GM19043 (cell line): ENCODE measurements at regions not wholly inside any gene's neighbourhood (a gene's known extent, or its start where the extent isn't known, plus 50 kb on each side); places are given as distances from the start of the nearest gene placed in this dataset.

ENCODE experiments used
- ATAC-seq: cut with Tn5 transposase; IDR thresholded peaks from one replicate; pipeline ENCODE4 v1.9.1; 2021; ENCODE audit warnings: low read depth; ENCODE audit not compliant: unreplicated experiment

DNA sequence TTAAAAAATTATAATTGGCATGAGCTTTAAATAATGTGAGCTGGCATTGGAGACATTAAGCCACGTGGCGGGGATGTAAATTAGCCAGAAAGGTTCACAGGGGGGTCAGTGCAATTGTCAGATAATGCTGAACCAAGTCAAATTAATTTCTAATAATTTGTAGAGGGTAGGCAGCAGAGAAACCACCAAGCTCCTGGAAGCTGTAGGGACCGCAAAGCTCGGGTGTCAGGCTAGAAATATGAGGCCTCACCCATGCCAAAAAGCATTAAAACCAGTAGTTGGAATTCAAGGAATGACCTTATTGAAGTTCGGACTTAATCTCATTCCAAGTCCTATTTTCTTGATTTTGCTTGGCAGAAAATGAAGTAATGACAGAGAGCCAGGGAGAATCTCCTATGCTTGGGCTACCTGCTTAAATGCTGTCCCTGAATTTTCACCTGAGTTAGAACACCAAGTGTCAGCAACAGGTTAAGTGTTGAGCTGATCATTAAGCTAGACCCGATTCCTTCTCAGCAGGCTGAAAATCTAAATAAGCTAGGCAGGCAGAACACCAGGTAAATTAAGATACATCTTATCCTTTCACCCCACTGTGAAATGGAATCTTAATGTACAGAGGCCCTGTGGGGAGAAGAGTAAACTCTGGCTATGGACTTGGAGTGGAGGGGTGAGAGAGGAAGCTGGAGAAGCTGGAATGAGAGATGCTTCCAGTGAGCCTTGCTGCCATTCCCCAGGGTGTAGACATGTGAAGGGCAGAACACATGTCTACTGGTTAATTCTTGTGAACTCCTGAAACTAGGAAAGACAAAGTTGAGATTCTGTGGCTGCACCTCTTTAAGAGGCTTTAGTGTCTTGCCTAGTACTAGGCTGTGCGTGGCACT, 520.0 kb downstream of the SLC4A3 start:
- ATAC-seq = no peak

GRCh38 chr2:220148471-220149248, 521.2 kb downstream of the SLC4A3 start:
- no peak for ATAC-seq

DNA sequence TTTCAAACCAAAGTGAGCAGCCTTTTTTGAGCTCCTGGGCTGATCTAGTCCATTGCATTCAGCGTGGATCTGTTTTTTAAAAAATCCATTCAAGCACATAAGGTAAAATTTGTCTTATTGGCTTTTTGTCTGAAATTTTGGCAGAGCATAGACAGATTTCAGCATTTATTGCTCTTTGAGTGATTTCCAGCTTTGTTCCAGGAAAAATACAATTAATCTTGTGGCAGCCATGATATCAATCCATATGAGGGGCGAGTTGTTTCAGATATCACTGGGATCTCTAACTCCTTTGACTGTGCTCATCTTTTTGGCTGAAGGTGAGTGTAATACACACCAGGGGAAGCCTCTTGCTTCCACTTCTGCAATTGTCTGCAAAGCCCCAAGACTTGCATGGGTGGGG, 523.9 kb downstream of the SLC4A3 start:
- no peak for ATAC-seq

DNA sequence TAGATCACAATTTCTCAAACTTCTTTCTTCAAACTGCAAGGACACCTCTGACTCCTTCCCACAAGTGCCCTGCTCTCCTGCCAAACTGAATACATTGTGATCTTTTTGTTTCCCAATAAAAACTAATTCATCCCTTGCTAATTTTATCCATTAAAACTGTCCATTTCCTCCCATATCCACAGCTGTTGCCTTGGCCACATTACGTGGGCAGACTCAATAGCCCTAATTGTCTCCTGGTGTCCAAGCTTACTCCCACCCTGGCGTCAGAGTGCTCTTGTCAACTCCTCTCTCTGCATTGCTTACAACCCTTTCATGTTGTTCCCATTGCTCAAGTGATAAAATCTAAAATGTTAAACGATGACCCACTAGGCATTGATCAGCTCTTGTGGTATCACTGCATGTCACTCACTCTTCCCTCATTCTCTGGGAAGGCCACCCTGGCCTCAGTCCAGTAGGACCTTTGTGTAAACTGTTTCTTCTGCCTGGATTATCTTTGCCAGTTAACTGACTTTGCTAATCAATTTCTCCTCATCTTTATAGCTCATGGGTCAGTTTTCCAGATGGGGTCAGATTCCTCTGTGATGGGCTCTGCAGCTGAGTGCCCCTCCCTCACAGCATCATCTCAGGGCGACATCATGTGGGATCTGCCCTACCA, 525.0 kb downstream of the SLC4A3 start:
- no peak for ATAC-seq

- ATAC-seq = no peak
Observed at GRCh38 chr2:220153118-220153517, 525.7 kb downstream of the SLC4A3 start.

DNA sequence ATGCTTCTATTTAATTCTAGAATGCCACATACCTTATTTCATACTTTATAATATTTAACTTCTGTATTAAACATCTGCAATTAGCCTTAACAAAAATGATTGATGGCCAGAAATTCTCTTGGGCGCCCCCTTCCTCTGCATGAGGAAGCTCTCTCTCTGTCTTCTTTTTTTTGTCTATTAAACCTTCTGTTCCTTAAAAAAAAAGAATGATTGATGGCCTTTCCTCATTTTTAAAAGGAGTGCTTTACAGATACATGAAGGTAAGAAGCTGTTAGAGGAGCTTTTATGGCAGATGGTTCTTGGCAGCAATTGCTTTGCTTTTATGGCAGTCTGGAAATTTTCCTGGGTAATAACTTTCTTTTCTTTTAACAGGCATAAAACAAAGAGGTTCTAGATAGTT, 526.9 kb downstream of the SLC4A3 start:
- no peak for ATAC-seq

DNA sequence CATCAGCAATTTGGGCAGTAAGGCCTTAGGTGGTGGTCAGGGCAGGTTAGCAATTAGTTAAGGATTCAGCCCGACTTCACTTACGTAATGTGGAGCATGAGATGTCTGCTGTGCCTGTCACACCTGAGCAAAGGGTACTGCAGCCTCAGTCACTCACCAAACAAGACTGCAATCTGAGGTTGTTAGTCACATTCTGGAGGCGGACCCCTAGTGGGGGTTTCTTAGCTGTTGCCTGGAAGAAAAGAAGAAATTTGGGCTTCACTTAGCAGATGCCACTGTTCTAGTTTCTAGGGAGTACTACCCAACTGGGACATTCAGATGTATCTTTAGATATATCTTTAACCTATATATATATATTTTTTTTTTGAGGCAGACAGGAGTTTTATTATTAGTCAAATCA, 529.9 kb downstream of the SLC4A3 start:
- ATAC-seq = no peak

DNA sequence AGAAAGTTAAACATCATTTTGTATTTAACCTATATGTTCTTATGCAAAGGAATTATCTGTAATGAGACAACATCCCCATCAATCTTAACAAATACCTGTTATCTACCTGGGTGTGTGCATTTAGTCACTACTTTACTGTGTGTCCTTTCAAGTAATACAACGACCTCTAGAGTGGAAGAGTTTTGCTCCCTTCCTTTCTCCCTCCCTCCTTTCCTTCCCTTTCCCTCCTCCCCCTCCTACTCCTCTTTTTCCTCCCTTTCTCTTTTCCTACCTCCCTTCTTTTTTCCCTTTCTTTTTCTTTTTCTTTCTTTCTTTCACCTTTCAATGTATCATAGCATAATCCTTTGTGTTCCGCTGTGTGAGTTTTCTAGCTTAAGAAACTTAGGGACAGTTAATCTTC, 532.3 kb downstream of the SLC4A3 start:
- ATAC-seq = no peak

- ATAC-seq = no peak
Observed at GRCh38 chr2:220162320-220162719, 534.9 kb downstream of the SLC4A3 start.

DNA sequence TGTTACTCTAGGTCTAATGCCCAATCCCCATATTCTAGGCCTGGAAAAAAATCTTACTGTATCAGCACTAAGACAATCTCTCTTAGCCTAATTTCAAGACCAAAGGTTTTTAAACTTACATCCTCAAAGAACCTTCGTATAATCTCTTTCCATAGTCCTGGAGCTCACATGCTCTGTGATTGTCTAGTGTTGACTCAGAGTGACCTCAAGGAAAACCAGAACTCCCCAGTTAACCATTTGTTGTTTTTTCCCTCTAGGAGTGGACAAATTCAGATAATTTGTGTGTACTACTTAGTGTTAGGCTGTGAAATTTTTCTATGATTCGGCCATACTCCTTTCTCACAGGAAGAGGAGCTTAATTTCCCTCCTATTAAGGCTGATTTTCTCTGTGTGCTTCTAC, 536.1 kb downstream of the SLC4A3 start:
- no peak for ATAC-seq

DNA sequence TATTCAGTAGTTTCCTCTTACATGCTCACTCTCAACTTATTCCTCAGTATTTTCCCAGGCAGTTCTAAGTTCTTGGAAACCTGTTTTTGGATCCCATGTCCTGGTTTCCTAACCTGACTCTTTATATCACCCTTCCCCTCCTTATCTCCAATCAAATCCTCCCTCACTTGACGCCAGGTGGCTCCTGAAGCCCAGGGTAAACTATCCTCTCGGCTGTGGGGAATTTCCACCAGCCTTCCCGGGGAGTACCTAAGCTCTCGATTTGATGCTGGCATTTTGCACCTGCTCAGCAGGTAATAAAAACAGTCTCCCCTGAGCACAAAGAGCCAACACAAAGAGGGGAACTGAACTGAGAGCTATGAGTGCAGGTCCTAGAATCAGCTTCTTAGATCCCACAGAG, 538.0 kb downstream of the SLC4A3 start:
- ATAC-seq = no peak

GRCh38 chr2:220166616-220167015, 539.2 kb downstream of the SLC4A3 start:
- ATAC-seq = no peak

- no peak for ATAC-seq
Observed at GRCh38 chr2:220167956-220168355, 540.5 kb downstream of the SLC4A3 start.

DNA sequence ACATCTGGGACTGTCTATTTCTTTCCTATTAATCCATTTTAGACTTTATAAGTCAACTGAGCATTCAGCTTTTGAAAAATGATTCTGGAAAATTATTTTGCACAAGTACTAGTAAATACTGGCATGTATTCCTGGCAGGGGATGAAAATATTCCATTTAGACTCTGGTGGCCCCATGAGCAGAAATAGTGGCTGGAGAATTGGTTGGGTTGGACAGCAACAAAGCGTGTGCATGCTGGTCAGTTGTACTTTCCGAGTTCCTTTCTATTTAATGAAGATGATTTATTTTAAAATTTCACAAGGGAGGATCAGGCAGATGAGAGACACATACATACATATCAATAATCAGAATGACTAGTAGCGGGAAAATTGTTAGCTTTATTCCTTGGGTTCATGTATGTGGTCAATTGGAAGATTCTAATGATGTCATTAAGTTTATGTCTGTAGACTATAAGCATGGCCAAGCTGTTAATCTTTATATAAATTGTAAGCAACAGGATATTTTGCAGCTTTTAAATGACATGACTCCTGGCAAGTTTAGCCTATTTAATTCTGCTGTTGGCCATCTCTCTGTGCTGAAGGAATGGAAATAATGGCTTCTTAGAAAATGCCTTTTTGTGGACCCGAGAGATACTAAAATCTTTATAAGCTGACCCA, 541.6 kb downstream of the SLC4A3 start:
- no peak for ATAC-seq

DNA sequence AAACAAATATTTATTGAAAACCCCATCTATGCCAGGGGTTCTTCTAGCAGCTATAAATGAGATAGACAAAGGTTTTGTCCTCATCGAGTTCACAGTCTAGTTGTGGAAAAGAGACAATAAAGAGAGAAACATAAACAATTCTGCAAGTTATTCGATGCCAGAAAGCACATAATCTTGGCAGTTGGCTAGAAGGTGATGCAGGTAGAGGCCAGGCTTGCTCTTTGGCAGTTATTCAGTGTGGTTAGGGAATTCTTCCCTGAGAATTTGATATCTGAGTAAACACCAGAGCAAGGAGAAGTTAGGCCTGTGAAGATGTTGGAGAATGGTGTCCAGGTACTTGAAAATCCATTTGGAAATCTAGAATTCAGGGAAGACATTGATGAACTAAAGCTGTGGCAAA, 547.4 kb downstream of the SLC4A3 start:
- ATAC-seq = no peak

DNA sequence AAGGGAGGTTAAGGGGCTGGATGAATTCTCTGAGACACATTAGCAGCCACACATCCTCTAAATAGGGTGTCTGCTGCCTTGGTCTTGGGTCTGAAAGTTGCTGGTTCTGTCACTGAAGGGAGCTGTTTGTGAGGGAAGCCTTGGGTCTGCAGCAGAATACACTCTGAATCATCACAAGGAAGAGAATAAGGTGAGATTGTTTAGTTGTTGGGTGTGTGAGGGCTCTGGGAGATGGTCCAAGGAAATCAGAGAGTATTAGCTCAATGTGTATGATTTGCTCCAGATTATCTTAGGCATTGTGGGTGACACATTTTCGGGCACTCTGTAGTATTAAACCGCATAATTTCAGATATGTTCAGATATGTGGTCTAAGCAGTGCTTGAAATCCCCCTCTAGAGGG, 548.5 kb downstream of the SLC4A3 start:
- ATAC-seq = no peak

- ATAC-seq = no peak
Observed at GRCh38 chr2:220178991-220179695, 551.7 kb downstream of the SLC4A3 start.

DNA sequence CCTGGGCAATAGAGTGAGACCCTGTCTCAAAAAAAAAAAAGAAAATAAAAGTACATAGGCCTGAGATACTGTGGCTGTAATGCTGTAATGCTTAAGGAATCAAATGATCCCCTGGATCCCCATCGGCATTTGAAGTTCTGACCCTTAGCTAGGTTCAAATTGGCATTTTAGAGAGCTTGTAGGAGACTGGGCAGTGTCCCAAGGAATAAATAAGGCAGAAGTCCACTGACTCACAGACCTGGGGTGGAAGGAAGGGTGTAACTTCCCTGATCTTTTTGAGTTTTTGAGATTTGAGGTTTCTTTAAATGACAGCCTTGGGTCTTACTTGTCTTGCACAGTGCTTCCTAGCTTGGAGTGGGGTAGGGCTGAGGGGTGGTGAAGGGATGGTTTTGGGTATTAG, 553.7 kb downstream of the SLC4A3 start:
- ATAC-seq = no peak

- no peak for ATAC-seq
Observed at GRCh38 chr2:220182790-220183189, 555.4 kb downstream of the SLC4A3 start.

GRCh38 chr2:220185766-220186305, 558.4 kb downstream of the SLC4A3 start:
- no peak for ATAC-seq
